ENCODE measurements at regions not wholly inside any gene's neighbourhood (a gene's known extent, or its start where the extent isn't known, plus 50 kb on each side); places are given as distances from the start of the nearest gene placed in this dataset.

DNA sequence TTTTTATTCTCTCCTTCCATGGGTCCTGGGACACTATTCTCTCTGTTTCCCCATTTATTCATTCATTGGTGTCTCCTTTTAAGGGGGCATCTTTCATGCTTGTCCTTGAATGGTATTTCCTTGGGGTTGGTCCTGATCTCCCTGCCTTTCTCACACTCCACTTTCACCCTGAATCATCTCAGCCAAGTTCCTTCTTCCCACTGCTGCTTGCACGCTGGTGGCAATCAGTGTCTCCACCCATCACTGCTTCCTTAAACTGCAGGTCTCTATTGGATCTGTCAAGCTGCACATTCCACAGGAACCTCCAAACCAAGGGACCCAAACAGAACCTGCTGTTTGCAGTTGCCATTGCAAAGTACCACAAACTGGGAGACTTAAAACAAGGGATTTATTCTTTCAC lies 89.3 kb upstream of the SDK2 start:
- intact Hi-C loops (cut with DNase I; ENCODE audit: low total_unique reads), result no loop called here
- H3K4me3 ChIP-seq (ENCODE audit: low read depth, poor library complexity, severe bottlenecking), result no peak overlapping the region
- WGBS, 2 donors, result 41 to 50% methylated on average over 1 of the region's 1 CpG
- no peak for TF ChIP-seq POLR2A (IDR thresholded peaks at IDR 0.05)
- TF ChIP-seq CTCF (IDR thresholded peaks at IDR 0.05), result no peak
- DNase-seq (ENCODE audit: low spot score in 2 of 2), result no peak

- DNase-seq (ENCODE audit: low spot score in 2 of 2), result no peak
- intact Hi-C loops (cut with DNase I; ENCODE audit: low total_unique reads), result no loop called here
- no peak overlapping the region for H3K4me3 ChIP-seq (ENCODE audit: low read depth, poor library complexity, severe bottlenecking)
- 76% methylated on average over 6 of the region's 6 CpGs for WGBS, 2 donors
- no peak for TF ChIP-seq POLR2A (IDR thresholded peaks at IDR 0.05)
Measured at GRCh38 chr17:73735245-73735644, 91.0 kb upstream of the SDK2 start.

GRCh38 chr17:73738751-73739575 lies 94.7 kb upstream of the SDK2 start:
- 46 to 57% methylated on average over 16 of the region's 16 CpGs for WGBS, 2 donors
- H3K4me3 ChIP-seq (ENCODE audit: low read depth, poor library complexity, severe bottlenecking), result no peak overlapping the region
- DNase-seq (ENCODE audit: low spot score in 2 of 2), result no peak
- intact Hi-C loops (cut with DNase I; ENCODE audit: low total_unique reads), result no loop called here
- TF ChIP-seq CTCF (IDR thresholded peaks at IDR 0.05) (no peak), POLR2A (IDR thresholded peaks at IDR 0.05) (no peak)

GRCh38 chr17:73740370-73740769 lies 96.1 kb upstream of the SDK2 start:
- DNase-seq (ENCODE audit: low spot score in 2 of 2), result no peak
- 65 to 74% methylated on average over 8 of the region's 8 CpGs for WGBS, 2 donors
- H3K4me3 ChIP-seq (ENCODE audit: low read depth, poor library complexity, severe bottlenecking), result no peak overlapping the region
- intact Hi-C loops (cut with DNase I; ENCODE audit: low total_unique reads), result no loop called here
- no peak for TF ChIP-seq POLR2A (IDR thresholded peaks at IDR 0.05)
- TF ChIP-seq CTCF (IDR thresholded peaks at IDR 0.05), result no peak

DNA sequence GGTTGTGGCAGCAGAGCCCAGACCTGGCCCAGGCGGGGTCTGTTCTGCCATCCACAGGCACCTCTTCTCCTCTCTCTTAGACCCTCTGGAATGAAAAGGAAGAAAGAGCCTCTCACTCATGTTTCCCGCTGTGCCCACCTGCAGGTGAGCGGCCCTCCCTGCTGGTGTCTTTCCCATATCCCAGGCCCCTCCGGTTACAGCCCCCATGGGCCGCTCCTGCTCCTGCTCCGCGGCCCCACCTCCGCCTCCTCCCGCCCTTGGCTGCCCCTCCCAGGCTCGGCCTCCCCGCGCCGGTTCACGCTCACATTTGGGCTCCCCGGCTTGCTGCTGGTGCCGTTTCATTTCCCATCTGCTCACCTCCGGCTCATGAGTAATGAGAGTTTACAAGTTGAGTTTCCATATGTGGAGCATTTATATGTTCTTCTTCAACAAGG lies 98.7 kb upstream of the SDK2 start:
- intact Hi-C loops (cut with DNase I; ENCODE audit: low total_unique reads), result no loop called here
- no peak for DNase-seq (ENCODE audit: low spot score in 2 of 2)
- TF ChIP-seq CTCF (IDR thresholded peaks at IDR 0.05) (no peak), POLR2A (IDR thresholded peaks at IDR 0.05) (no peak)
- WGBS, 2 donors, result 47 to 49% methylated on average over 17 of the region's 17 CpGs
- H3K4me3 ChIP-seq (ENCODE audit: low read depth, poor library complexity, severe bottlenecking), result no peak overlapping the region

- intact Hi-C loops (cut with DNase I; ENCODE audit: low total_unique reads), result no loop called here
- no peak overlapping the region for H3K4me3 ChIP-seq (ENCODE audit: low read depth, poor library complexity, severe bottlenecking)
- DNase-seq (ENCODE audit: low spot score in 2 of 2), result no peak
- TF ChIP-seq POLR2A (IDR thresholded peaks at IDR 0.05) (no peak), CTCF (IDR thresholded peaks at IDR 0.05) (no peak)
- 56 to 67% methylated on average over 8 of the region's 8 CpGs for WGBS, 2 donors
Measured at GRCh38 chr17:73743518-73744201, 99.4 kb upstream of the SDK2 start.

All from lower leg skin (tissue), 4 donors.